Neutrophil (primary cell): ENCODE measurements at regions not wholly inside any gene's neighbourhood (a gene's known extent, or its start where the extent isn't known, plus 50 kb on each side); places are given as distances from the start of the nearest gene placed in this dataset.

Experiments used
- H3K27ac ChIP-seq: fragments of 200-600 bp; sonication (generic); 2 replicates; pipeline ENCODE4 v1.5.1; 2016; ENCODE audit warnings: mild to moderate bottlenecking, moderate library complexity
- H3K27me3 ChIP-seq: fragments of 200-600 bp; sonication (generic); 2 replicates; pipeline ENCODE4 v1.6.0; 2016; ENCODE audit warnings: mild to moderate bottlenecking
- H3K36me3 ChIP-seq: fragments of 200-600 bp; sonication (generic); 2 replicates; pipeline ENCODE4 v1.5.1; 2017
- H3K4me1 ChIP-seq, 2 experiments: fragments of 200-600 bp in 1 of 2; sonication (generic) in 1 of 2; 1 replicate in 1 of 2; 2 replicates in 1 of 2; pipeline versions ENCODE4 v1.5.1 to v1.6.1; 2013 to 2016; ENCODE audit warnings: low read depth in 1 of 2, low read length in 1 of 2, mild to moderate bottlenecking in 1 of 2, moderate library complexity in 1 of 2; ENCODE audit not compliant: control insufficient read depth in 1 of 2, insufficient read depth in 1 of 2
- H3K4me3 ChIP-seq, 2 experiments: fragments of 200-600 bp in 1 of 2; sonication (generic) in 1 of 2; 1 replicate in 1 of 2; 2 replicates in 1 of 2; pipeline ENCODE4 v1.5.1; 2013 to 2016; ENCODE audit warnings: low read depth in 1 of 2, low read length in 1 of 2, mild to moderate bottlenecking in 1 of 2, moderate library complexity in 1 of 2
- H3K9me3 ChIP-seq: fragments of 200-600 bp; sonication (generic); 2 replicates; pipeline ENCODE4 v1.5.1; 2016
- CTCF ChIP-seq: fragments of 200-600 bp; sonication (generic); IDR thresholded peaks from 2 replicates; pipeline ENCODE4 v1.5.1; 2016; ENCODE audit warnings: antibody characterized with exemption

- no peak for TF ChIP-seq CTCF
- Histone ChIP-seq H3K27ac (no peak overlapping the region), H3K9me3 (no peaks in the 10 kb centered on the region), H3K4me1 (no peaks in the 10 kb centered on the region), H3K36me3 (no peaks in the 10 kb centered on the region), H3K27me3 (no peaks in the 10 kb centered on the region), H3K4me3 (no peak overlapping the region)
Observed at GRCh38 chrX:43019021-43019420, 241.1 kb upstream of the PPP1R2C start.

- no peak overlapping the region for H3K4me3 ChIP-seq
- H3K27ac ChIP-seq: no peak overlapping the region
- H3K4me1 ChIP-seq: no peaks in the 10 kb centered on the region
- no peaks in the 10 kb centered on the region for H3K36me3 ChIP-seq
- no peaks in the 10 kb centered on the region for H3K27me3 ChIP-seq
- H3K9me3 ChIP-seq: no peaks in the 10 kb centered on the region
- TF ChIP-seq CTCF: no peak
Observed at GRCh38 chrX:43025806-43026315, 247.9 kb upstream of the PPP1R2C start.

- no peak for TF ChIP-seq CTCF
- no peaks in the 10 kb centered on the region for H3K36me3 ChIP-seq
- no peaks in the 10 kb centered on the region for H3K4me1 ChIP-seq
- no peak overlapping the region for H3K4me3 ChIP-seq
- H3K9me3 ChIP-seq: no peaks in the 10 kb centered on the region
- H3K27ac ChIP-seq: no peak overlapping the region
- no peaks in the 10 kb centered on the region for H3K27me3 ChIP-seq
Observed at GRCh38 chrX:43064096-43064495, 286.1 kb upstream of the PPP1R2C start.

- no peak overlapping the region for H3K27ac ChIP-seq
Observed at GRCh38 chrX:43065978-43066377, 288.0 kb upstream of the PPP1R2C start.

GRCh38 chrX:43068639-43069038, 290.7 kb upstream of the PPP1R2C start:
- Histone ChIP-seq H3K4me3 (no peak overlapping the region), H3K36me3 (no peaks in the 10 kb centered on the region), H3K27me3 (no peaks in the 10 kb centered on the region), H3K4me1 (no peaks in the 10 kb centered on the region), H3K9me3 (no peaks in the 10 kb centered on the region), H3K27ac (no peak overlapping the region)
- no peak for TF ChIP-seq CTCF

More at GRCh38 chrX:43065978-43066377, 288.0 kb upstream of the PPP1R2C start:
- Histone ChIP-seq H3K9me3 (no peaks in the 10 kb centered on the region), H3K27me3 (no peaks in the 10 kb centered on the region), H3K4me3 (no peak overlapping the region), H3K4me1 (no peaks in the 10 kb centered on the region), H3K36me3 (no peaks in the 10 kb centered on the region)
- TF ChIP-seq CTCF: no peak

GRCh38 chrX:43083016-43083415, 305.1 kb upstream of the PPP1R2C start:
- H3K4me1 ChIP-seq: no peaks in the 10 kb centered on the region
- H3K27ac ChIP-seq: no peak overlapping the region
- no peaks in the 10 kb centered on the region for H3K36me3 ChIP-seq
- H3K4me3 ChIP-seq: no peak overlapping the region
- H3K27me3 ChIP-seq: no peaks in the 10 kb centered on the region
- TF ChIP-seq CTCF: no peak
- H3K9me3 ChIP-seq: no peaks in the 10 kb centered on the region
